Hypothalamus (tissue), 51 donors: ENCODE measurements at regions not wholly inside any gene's neighbourhood (a gene's known extent, or its start where the extent isn't known, plus 50 kb on each side); places are given as distances from the start of the nearest gene placed in this dataset.
A peak's percentile ranks its signal among the peaks of the same experiment; 100 is the strongest.
"Not testable (repeated sequence)": the region's sequence is repeated elsewhere in the genome, so short reads cannot be mapped to it uniquely, and the experiment has no call there.

Source experiments
- DNase-seq, 51 donors: peaks; one replicate each; lab custom pipeline; 2025; lab: John Stamatoyannopoulos, UW

- no peak for DNase-seq
These were observed 144.8 kb upstream of the PIK3R1 start for GRCh38 chr5:68070591-68071281.

DNA sequence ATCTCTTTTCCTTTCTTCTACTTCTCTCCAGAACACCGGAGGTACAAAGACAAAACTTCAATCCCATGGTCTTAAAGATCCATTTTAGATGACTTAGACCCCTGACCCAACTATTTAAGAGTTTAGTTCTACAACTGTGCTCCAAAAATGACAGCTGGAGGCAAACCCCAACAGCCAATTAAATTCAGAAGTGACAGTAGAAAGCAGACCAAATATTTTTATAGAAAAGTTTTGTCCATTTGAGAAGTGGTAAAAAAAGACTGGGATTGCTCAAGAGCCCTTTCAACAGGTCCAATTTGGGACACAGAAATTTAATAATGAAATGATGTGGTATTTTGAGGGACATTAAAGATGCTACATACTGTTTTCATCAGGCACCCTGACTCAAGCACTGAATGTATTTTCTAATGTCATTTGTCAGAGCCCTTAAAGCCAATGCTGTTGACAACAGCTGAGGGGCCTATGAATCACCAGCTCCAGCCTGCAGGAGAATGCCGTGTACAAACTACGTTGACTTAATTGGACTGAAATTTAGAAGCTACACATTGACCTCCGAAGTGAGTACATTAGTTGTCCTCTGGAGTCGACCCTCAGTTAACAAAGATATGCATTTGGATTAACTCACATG, 147.5 kb upstream of the PIK3R1 start:
- no peak for DNase-seq

DNA sequence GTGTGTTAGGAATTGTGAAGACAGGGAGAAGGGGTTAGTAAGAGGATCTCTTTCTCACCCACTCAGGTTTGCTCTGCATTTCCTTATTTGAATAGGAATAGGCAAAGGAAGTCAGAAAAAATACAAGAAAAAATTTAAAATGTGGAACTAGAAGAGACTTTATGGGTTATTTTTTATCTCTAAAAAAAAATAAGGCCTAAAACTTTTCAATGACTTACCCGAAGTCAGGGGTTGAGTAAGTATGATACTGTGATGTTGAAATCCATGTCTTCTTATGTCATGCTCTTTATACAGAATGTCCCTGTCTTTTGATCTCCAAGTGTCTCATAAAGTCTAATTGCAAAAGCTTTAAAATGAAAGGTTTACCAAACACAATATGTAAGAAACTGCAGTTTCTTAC, 148.3 kb upstream of the PIK3R1 start:
- no peak for DNase-seq

DNA sequence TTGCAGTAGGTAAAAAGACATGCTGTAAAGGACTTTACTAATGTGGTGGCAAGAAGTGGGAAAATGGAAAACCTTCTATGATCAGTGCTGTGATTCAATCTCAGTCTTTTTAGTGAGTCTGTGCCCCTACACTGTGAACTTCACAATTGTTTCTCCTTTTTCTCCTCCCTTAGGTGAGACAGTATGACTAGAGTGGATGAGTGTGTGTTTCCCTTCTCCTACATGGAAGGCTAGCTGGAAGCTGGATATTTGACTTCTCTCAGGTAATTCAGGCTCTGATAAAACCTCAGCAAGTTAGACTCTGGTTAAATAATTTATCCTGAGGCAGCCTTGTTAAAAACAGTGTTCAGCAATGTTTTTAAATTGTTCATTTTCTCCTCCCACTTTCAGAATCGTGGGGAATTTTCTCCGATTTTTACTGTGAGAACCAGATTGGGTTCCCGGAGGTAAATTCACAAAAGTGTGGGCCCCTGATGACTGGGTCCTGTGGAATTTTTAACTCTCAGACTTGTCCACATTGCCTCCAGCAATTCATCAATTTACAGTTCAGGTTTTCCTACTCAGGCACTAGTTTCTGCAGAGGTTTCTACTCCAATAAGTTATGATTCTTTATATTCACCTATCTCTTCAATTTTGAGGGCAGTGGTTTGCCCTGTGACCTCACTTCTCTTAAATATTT, 149.1 kb upstream of the PIK3R1 start:
- no peak for DNase-seq

DNA sequence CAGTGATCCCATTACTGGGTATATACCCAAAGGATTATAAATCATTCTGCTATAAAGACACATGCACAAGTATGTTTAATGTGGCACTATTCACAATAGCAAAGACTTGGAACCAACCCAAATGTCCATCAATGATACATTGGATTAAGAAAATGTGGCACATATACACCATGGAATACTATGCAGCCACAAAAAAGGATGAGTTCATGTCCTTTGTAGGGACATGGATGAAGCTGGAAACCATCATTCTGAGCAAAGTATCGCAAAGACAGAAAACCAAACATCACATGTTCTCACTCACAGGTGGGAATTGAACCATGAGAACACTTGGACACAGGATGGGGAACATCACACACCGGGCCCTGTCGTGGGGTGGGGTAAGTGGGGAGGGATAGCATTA, 150.2 kb upstream of the PIK3R1 start:
- DNase-seq: not testable (repeated sequence)

- no peak for DNase-seq
These were observed 155.2 kb upstream of the PIK3R1 start for GRCh38 chr5:68060382-68060781.

DNA sequence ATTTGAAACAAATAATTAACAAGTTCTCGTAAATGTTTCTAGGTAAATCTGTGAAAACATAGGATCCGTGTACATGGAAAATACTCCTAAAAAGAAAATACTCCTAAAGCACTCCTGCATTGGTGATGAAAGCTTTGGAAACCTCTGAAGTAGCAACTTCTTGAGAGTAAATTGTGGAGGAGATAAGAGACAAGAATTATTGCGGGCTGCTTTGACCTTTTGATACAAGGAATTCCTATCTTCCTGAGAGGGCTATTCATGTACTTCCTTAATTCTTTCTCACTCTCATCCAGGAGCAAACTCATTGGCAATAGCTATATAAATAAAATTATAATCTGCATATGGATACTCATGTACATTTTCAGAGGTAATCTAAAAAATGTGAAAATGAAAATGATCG, 158.4 kb upstream of the PIK3R1 start:
- no peak for DNase-seq

DNA sequence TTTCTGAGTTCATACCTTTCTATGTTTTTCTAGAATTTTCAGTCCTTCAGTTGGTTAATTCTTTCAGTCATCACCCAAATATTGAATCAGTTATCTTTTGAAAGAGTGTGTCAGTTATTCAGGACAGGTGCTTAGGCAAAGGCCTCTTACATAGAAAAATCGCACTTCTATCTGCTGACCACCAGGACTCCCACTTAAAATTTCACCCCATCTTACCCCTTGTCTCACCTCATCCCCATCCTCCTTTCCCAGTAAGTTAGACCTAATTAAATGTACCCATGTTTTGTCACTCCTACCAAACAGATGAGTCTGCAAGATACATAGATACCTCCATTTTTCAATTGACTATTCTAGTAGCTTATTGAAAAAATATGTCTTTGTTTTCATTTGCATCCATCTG, 159.9 kb upstream of the PIK3R1 start:
- DNase-seq: no peak

DNA sequence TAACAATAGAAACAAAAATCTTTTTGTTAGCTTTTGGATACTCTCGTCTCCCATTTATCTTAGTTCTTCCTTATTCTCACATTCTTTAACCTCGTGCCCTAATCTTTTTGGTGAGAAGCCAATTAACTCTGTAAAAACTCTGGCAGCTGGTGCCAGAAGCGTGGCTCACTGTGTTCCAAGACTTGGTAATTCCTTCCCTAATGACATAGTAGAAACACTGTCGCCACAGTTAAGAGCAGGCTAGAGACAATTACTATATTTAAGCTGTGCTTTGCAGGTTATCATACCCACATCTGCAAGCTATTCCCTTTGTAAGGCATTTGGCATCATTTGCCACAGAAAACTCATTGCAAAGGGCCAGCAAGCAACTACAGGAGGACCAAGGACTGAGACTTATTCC, 160.9 kb upstream of the PIK3R1 start:
- DNase-seq: peak in 1 of 51 donors; percentile 27

DNA sequence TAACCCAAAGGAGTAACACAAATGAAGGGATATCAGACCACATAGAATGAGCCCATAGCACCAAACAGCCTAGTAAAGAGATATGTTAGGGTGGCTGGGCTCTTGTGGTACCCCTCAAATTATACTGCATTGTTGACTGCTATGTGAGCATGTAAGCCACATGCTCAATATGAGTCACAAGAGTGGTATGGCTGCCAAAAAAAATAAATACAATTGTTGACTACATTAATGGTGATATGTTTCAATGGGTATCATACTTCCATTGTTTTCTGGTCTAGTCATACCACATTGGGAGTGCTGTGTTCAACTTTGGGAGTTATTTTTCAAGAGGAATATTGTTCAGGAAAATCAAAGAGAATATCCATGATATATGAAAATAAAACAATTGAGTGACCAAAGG, 162.4 kb upstream of the PIK3R1 start:
- DNase-seq: no peak

DNA sequence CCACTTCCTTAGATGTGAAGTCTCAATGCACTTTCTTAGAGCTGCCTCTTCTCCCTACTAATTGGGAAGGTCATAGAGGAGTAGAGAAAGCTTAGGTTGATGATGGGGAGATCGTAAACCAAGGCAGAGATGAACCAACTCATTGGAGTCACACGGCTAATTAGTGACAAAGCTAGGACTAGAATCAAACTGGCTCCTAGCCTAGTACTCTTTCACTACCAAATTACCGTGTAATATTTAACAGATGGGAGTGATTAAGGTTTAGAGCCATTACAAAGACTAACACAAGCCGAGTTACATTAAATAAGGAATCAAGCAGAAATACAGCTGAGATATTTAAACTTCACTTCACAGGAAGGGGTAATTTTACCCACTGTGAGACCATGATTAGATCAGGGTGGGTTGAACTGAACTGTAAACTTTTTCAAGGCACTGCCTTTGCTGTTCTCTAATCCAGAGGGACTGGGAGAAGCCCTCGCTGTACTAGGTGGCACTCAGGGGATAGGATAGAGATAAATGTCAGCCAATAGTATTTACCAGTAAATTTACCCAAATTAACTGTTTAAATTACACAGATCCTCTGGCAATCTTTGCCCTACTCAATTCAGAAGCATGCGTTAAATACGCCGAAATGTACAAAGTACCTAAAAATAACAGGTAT, 166.4 kb upstream of the PIK3R1 start:
- no peak for DNase-seq

DNA sequence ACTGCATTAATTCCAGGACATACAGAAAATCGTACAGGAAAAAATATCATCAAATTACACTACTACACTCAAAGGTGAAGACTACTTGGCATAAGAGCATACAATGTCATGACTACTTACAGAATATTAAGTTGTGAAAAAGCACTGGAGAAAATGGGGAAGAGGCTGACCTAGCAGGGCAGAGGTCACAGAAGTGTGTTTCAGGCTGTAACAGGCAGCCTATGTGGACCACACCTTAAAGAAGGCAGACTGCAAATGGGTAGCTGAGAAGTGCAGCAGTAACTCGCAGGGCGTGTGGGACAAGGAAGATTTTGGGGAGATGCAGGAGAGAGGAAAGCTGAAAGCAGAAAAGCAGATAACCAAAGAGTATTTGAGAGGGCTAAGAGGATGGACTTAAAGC, 167.0 kb upstream of the PIK3R1 start:
- no peak for DNase-seq

- DNase-seq: not testable (repeated sequence)
These were observed 167.5 kb upstream of the PIK3R1 start for GRCh38 chr5:68048054-68048453.

DNA sequence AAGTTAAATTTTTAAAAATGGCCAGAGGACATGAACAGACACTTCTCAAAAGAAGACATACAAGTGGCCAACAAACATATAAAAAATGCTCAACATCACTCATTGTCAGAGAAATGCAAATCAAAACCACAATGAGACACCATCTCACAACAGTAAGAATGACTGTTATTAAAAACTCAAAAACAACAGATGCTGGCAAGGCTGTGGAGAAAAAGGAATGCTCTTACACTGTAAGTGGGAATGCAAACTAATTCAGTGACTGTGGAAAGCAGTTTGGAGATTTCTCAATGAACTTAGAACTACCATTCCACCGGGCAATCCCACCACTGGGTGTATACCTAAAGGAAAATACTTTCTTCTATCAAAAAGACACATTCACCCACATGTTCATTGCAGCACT, 168.5 kb upstream of the PIK3R1 start:
- DNase-seq: no peak

GRCh38 chr5:68046445-68046844, 169.1 kb upstream of the PIK3R1 start:
- no peak for DNase-seq

DNA sequence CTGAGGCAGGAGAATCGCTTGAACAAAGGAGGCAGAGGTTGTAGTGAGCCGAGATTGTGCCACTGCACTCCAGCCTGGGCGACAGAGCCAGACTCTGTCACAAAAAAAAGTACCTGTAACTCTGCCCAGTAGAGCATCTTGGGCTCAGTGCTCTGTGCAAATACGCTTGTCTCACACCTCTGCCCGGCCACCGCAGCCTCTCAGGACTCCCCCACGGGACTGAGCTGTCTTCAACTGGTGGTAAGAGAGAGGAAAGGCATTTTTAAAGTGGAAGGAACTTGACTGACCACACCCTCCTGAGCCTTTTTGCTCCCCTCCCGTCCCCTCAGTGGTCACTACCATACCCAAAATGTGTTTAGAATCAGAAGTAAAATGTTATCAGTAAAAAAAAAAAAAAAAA, 174.3 kb upstream of the PIK3R1 start:
- DNase-seq: peak in 3 of 51 donors; percentile 1 to 9 (median 5)

- DNase-seq: no peak
These were observed 178.0 kb upstream of the PIK3R1 start for GRCh38 chr5:68037546-68037945.

- DNase-seq: no peak
These were observed 181.5 kb upstream of the PIK3R1 start for GRCh38 chr5:68033961-68034571.

DNA sequence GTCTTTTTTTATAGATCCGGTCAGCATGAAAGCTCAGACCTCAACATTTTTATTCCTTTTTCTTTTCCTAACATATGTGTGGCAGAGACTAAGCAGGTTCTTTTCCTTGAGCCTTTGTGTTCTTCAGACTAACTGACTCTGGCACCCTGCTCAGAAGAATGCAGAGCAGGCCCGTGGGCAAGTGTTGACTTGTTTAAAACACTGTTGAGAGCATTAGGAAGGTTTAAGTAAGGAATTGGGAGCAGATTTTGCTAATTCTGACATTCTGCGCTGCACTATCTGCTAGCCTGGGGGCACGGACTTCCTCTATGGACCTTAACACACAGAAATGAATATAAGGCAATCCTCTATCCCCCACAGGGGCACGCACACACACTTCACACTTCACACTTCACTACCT, 182.5 kb upstream of the PIK3R1 start:
- DNase-seq: no peak

DNA sequence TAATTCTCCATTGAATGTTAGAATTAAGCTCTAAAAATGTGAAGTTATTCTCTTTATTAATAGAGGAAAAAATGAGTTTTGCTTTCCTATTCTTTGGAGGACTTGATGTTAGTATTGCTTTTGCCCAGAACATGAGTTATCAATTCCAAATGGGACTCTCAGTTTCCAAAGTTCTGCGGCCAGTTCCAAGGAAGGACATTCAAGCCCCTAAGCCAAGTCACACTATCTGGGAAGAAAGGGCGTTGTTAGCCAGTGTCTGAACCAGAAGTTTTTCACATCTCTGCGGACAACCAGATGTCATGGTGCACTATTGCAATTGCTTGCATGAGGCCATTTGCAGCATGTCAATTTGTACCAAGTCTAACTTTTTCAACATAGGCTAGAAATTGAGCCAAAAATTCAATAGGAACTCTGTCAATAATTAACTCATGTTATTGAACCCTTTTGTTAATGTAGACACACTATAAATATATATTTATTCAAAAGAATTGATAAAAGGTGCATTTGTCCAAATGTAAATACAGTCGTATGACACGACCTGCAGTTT, 183.3 kb upstream of the PIK3R1 start:
- no peak for DNase-seq
